GM23338 (cell line): ENCODE measurements at regions not wholly inside any gene's neighbourhood (a gene's known extent, or its start where the extent isn't known, plus 50 kb on each side); places are given as distances from the start of the nearest gene placed in this dataset.

Experiments used
- CTCF ChIP-seq, 2 experiments: fragments of 200-600 bp in 1 of 2; sonication (generic) in 1 of 2; conservative IDR thresholded peaks; 2 replicates each; pipeline versions ENCODE4 v1.5.1 to v1.6.1; 2016 to 2017; ENCODE audit warnings: antibody characterized with exemption in 2 of 2, low read depth in 2 of 2, mild to moderate bottlenecking in 2 of 2, moderate library complexity in 1 of 2
- ETS1 ChIP-seq: IDR thresholded peaks from 2 replicates; pipeline ENCODE4 v1.6.1; 2016; ENCODE audit warnings: antibody characterized with exemption
- EZH2 ChIP-seq: fragments of 200-600 bp; sonication (generic); IDR thresholded peaks from one replicate; pipeline ENCODE4 v1.8.0; 2017; ENCODE audit warnings: antibody characterized with exemption, mild to moderate bottlenecking, low read depth; ENCODE audit not compliant: unreplicated experiment
- EZH2phosphoT487 ChIP-seq: fragments of 200-600 bp; sonication (generic); IDR thresholded peaks from one replicate; pipeline ENCODE4 v1.8.1; 2018; ENCODE audit warnings: antibody characterized with exemption; ENCODE audit not compliant: unreplicated experiment
- REST ChIP-seq: IDR thresholded peaks from one replicate; pipeline ENCODE4 v1.6.1; 2018; ENCODE audit warnings: antibody characterized with exemption; ENCODE audit not compliant: unreplicated experiment
- STAT1 ChIP-seq: IDR thresholded peaks from one replicate; pipeline ENCODE4 v1.6.1; 2016; ENCODE audit warnings: antibody characterized with exemption; ENCODE audit not compliant: unreplicated experiment

- no peak for TF ChIP-seq EZH2
- no peak for TF ChIP-seq REST
- no peak for TF ChIP-seq CTCF (conservative IDR thresholded peaks at IDR 0.05; ENCODE audit: low read depth in 2 of 2)
- no peak for TF ChIP-seq EZH2phosphoT487
- TF ChIP-seq STAT1 = no peak
- no peak for TF ChIP-seq ETS1
These were observed 366.9 kb downstream of the S1PR1 start for GRCh38 chr1:101603726-101604125.
